Inferior parietal cortex (tissue), 1 donor: ENCODE measurements at regions not wholly inside any gene's neighbourhood (a gene's known extent, or its start where the extent isn't known, plus 50 kb on each side); places are given as distances from the start of the nearest gene placed in this dataset.
A peak's percentile ranks its signal among the peaks of the same experiment; 100 is the strongest.
"Not testable (repeated sequence)": the region's sequence is repeated elsewhere in the genome, so short reads cannot be mapped to it uniquely, and the experiment has no call there.

Experiments
- DNase-seq: peaks from one replicate; pipeline ENCODE4 v3.0.0-alpha.2; 2016; ENCODE audit errors: extremely low spot score

DNA sequence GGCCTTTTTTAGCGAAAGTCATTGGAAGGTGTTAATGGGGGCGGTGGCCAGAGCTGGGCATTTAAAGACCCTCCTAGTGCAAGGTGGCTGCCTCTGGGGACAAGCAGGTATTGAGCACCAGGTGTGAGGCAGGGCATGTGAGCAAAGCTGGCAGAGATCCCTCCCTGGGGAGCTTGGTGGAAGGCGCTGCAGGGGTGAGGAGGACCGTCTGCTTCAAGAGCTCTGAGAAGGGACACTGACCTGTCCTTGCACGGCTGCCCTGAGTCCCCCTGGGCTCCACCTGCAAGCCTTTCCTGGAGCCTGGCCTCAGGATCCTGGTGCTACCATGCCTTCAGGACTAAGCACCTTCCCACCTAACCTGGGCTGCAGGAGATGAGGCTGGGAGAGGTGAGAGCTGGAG lies 127.0 kb upstream of the CIBAR2 start:
- DNase-seq: no peak

DNA sequence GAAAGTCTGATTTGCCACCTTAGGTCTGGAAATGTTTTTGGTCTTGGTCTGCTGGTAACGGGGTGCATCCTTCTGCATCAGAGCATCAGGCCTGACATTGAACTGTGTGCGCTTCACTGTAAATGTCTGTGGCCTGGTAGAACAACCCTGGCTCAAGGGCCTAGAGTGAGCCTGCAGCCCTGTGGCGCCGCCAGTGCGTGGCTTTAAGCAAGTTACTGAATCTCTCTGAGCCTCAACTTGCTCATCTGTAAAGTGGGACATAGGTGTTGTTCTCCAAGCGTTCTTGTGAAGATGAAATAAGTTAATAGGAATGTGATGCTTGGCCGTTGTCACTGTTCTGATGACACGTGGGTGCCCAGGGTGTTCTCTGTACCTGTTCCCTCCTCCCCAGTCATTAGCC lies 127.6 kb upstream of the CIBAR2 start:
- DNase-seq: no peak

DNA sequence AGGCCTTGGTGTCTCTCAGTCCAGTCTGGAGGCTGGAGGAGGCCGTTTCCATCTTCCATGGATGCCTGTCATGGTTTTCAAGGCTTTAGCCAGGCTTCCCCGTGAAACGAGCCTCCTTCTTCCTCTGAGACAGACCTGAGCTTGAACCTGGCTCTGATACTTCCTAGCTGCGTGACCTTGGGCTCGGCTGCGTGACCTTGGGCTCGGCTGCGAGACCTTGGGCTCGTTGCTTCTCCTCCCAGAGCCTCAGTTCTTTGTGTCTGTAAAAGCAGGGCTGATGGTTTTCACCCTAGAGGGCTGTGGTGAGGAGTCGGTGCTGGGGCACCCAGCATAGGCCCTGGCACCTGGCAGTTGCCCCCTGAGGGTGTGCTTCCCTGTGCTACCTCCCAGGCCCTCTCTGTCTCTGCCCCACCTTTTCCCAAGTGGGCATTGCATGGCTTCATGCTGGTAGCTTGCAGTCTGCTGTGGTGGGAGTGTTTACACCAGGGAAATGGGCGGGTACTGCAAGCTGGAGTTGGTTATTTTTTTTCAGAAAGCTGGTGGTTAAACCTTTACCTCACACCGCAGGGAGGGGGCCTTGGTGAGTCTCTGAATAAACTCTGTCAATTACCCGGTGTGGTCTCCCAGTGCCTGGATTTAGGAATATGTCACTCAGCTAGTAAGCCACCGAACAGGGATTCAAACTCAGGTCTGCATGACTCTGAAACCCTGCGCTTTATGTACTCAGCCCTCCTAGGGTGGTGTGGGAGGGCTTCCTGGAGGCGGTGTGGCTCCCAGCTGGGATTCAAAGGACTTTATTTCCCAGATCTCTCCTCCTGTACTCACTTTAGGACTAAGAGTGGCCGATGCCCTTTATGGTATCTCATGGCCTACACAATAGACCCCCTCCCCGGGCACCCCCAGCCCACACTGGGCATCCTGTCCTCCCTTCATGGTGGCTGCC lies 129.0 kb upstream of the CIBAR2 start:
- no peak for DNase-seq

GRCh38 chr16:85242140-85242539 lies 129.9 kb upstream of the CIBAR2 start:
- DNase-seq: no peak

- no peak for DNase-seq
Measured at GRCh38 chr16:85243308-85243707, 131.0 kb upstream of the CIBAR2 start.

- not testable (repeated sequence) for DNase-seq
Measured at GRCh38 chr16:85244452-85244851, 132.2 kb upstream of the CIBAR2 start.

DNA sequence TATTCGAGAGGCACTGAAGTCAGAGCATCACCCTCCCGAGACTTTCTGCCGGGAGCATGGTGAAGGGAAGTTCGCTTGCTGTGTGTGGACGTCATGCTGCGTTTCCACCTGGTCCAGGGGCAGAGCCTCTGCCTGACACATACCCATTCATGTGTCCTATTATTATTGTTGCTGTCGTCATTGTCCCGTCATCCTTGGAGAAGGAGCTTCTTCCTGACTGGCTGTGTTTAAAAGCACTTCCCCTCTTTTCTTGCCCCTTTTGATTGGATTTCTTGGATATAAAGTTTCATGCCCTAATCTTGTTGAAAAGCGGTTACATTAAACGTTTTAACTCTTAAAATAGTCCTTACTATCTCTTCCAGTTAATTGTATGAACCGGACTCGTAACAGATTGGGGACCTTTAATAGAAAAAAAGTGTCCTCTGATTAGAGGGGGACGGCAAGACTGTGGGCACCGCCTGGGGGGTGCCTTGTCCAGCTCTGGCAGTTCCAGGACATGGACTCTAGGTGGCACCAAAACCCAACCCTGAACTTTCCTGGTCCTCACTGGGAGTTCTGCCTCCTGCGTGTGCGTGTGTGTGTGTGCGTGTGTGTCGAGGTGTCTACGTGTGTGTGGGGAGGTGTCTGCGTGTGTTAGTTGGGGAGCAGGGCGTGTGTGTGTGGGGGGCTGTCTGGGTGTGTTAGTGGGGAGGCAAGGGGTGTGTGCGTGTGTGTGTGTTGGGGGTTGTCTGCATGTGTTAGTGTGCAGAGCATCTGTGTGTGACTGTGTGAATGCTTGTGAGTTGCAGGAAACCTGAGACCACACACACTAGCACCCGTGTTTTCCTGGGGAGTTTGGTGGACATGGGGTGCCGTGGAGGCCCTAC lies 133.3 kb upstream of the CIBAR2 start:
- DNase-seq: peak; percentile 71

DNA sequence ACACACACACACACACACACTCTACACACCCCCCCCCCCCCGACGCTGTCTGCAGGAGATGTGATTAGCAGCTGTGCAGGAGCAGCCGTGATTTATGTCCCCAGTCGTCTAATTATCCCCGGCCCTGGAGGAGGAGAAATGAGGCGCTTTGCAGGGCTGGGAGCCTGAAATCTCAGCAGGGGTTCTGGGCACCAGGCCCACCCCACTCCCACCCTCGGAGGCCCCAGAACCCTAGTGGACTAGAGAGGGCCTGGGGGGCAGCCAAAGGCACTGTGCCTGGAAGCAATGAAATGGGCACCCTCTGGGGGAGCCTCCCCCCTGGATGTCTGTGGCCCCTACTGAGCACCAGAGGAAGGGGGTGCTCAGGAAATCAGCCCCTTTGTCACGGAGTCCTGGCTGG lies 134.2 kb upstream of the CIBAR2 start:
- no peak for DNase-seq

- DNase-seq: no peak
Measured at GRCh38 chr16:85246973-85247372, 134.7 kb upstream of the CIBAR2 start.

DNA sequence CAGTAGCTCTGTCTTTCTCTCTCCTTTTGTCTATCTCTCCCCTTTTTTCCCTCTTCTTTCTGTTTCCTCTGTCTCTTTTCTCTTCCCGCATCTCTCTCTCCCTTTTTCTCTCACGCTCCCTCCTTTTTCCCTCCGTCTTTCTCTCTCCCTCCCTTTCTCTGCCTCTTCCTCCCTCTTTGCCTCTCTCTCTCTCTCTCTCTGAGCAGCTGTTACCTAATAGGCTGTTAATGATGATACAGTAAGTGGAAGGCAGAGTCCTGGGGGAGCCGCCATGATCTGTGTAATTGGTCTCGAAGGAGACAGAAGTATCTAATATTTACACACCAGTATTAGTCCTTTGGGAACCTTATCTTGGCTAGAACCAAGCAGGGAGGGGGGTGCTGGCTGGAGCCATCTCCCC lies 136.1 kb upstream of the CIBAR2 start:
- DNase-seq: no peak

- DNase-seq: no peak
Measured at GRCh38 chr16:85248857-85249256, 136.6 kb upstream of the CIBAR2 start.

- DNase-seq: no peak
Measured at GRCh38 chr16:85249418-85250146, 137.3 kb upstream of the CIBAR2 start.

GRCh38 chr16:85250147-85250463 lies 137.8 kb upstream of the CIBAR2 start:
- no peak for DNase-seq

DNA sequence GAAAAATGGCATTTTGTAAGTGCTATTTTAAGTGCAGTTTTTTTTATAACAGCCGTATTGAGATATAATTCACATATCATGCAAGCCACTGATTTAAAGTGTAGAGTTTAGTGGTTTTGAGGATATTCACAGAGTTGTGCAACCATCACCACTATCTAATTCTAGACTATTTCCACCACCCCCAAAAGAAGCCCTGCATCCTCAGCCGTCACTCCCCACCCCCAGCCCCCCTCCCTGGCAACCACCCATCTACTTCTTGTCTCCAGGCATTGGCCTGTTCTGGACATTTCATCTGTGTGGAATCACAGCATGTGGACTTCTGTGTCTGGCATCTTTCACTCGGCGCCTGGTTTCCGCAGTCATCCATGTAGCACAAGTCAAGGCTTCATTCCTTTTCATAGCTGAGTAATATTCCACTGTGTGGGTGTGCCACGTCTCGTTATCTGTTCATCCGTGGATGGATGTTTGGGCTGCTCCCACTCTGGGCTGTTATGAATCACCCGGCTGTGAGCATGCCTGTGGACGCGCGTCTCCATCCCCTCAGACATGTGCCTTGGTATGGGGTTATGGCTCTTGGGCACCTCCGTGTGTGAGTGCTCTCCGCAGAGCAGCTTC lies 138.4 kb upstream of the CIBAR2 start:
- DNase-seq: no peak

- DNase-seq: no peak
Measured at GRCh38 chr16:85251225-85251760, 139.0 kb upstream of the CIBAR2 start.

GRCh38 chr16:85252014-85252413 lies 139.7 kb upstream of the CIBAR2 start:
- no peak for DNase-seq

DNA sequence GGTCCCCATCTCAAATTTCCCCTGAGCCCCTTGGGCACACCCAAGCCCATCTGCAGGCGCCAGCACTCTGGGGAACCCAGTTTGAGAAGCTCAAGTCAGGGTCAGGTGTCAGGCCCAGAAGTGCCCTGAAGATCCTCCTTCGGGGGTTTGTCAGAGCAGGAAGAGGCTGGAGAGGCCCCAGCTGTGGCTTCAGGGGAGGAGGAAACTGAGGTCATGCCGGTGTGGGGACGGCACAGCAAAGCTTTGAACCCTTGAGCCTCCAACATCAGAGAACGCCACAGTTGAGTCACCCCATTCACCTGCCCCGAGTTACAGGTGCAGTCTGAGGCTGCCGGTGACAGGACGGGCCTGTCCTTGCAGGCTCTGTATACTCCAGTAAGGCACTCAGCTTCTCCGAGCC lies 140.2 kb upstream of the CIBAR2 start:
- no peak for DNase-seq

DNA sequence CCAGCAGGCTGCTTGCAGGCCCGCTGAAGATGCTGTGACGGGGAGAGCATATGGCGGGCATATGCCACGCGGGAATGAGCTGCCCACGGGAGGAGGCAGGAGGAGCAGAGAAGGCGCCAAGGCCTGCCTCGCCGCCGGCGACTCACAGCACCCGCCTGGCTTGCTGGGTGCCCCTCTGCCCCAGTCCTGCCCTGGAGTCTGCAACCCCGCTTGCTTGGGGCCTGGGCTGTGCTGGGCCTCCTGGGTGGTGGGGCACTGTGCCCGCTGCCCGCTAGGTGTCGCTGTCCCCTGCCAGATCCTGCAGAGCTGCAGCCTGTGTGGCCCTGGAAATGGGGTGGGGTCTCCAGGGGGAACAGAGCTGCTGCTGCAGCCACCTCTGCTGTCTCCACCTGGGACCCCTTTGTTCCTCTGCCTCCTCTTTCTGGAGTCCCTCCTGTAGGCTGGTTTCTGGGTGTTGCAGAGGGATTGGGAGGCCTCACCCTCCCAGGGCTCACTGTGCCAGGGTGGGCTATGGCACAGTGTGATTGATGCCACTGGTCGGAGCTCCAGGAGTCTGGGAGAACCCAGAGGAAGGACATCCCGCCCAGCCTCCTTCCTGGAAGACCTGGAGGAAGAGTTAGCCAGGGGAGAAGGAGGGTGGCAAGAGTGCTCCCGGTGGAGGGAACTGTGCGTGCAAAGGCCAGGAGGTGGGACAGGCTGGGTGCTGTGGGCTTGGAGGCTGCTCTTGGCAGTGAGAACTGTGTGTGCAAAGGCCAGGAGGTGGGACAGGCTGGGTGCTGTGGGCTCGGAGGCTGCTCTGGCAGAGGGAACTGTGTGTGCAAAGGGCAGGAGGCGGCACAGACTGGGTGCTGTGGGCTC lies 141.0 kb upstream of the CIBAR2 start:
- DNase-seq: peak; percentile 53

DNA sequence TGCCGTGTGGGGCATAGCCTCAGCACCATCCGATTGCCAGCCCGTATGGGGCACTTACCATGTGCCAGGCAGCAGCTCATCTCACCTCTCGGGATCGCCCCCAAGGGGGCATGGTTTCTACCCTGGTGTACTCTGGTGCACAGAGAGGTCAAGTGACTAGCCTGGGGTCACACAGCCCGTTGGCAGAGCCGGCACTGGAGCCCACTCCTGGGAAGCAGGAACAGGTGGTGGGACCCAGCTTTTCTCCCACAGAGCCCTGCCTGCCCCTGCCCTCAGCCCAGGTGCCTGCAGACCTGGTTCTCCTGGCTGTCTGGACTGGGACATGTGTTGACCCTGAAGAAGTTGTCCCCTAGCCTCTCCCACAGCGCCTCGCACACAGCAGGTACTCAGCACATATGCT lies 141.8 kb upstream of the CIBAR2 start:
- DNase-seq: no peak

DNA sequence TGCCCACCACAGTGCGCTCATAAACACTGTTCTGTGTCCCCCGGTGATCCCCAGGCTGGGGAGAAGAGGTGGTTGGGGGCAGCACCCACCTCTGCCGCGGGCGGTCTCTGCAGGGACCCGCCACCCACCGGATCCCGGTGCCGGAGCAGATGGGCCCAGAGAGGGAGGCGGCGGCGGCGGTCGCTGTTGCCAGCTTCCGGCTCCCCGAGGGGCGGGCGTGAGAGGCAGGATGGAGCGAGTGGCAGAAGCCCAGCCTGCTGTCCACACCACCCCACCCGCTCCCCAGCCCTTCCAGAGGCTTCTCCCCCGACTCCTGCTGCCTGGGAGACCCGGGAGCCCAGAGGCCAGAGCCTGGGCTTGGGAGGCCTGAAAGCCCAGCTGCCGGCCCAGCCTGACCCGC lies 142.6 kb upstream of the CIBAR2 start:
- DNase-seq: no peak

DNA sequence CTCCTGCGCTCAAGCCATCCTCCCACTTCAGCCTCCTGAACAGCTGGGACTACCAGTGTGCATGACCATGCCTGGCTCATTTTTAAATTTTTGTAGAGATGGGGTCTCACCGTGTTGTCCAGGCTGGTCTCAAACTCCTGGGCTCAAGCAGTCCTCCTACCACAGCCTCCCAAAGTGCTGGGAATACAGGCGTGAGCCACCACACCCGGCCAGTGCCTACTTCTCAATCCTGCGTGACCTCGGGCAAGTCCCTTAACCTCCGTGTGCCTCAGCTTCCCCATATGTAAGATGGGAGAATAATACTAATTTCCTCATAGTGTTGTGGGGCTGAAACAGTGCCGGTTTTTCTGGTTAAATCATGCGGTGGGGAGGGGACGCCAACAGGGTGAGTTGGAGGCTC lies 143.5 kb upstream of the CIBAR2 start:
- DNase-seq: no peak
